Glutamatergic neuron (in vitro differentiated cells): ENCODE measurements at regions not wholly inside any gene's neighbourhood (a gene's known extent, or its start where the extent isn't known, plus 50 kb on each side); places are given as distances from the start of the nearest gene placed in this dataset.

ENCODE experiments used
- DNase-seq: peaks from one replicate; pipeline ENCODE4 v3.0.0; 2022
- H3K27ac Mint-ChIP-seq: one replicate; pipeline ENCODE4 v1.8.0; 2020; ENCODE audit warnings: mild to moderate bottlenecking, mixed read lengths, inconsistent platforms; ENCODE audit not compliant: unreplicated experiment
- H3K27me3 Mint-ChIP-seq: one replicate; pipeline ENCODE4 v1.8.0; 2020; ENCODE audit warnings: mild to moderate bottlenecking, moderate library complexity, mixed read lengths, inconsistent platforms; ENCODE audit not compliant: unreplicated experiment
- H3K36me3 Mint-ChIP-seq: one replicate; pipeline ENCODE4 v1.8.0; 2020; ENCODE audit warnings: mild to moderate bottlenecking, mixed read lengths, inconsistent platforms; ENCODE audit not compliant: unreplicated experiment
- H3K4me1 Mint-ChIP-seq: one replicate; pipeline ENCODE4 v1.8.0; 2020; ENCODE audit warnings: mild to moderate bottlenecking, low read depth, mixed read lengths, inconsistent platforms; ENCODE audit not compliant: unreplicated experiment
- H3K4me3 Mint-ChIP-seq: one replicate; pipeline ENCODE4 v1.8.0; 2020; ENCODE audit warnings: mild to moderate bottlenecking, mixed read lengths, inconsistent platforms; ENCODE audit not compliant: unreplicated experiment
- H3K9me3 Mint-ChIP-seq: one replicate; pipeline ENCODE4 v1.8.0; 2020; ENCODE audit warnings: mild to moderate bottlenecking, moderate library complexity, mixed read lengths, inconsistent platforms; ENCODE audit not compliant: unreplicated experiment
- CTCF ChIP-seq: fragments of 200-600 bp; sonication (generic); IDR thresholded peaks from one replicate; pipeline ENCODE4 v1.5.0; 2021; ENCODE audit not compliant: partially characterized antibody, unreplicated experiment

- no peak overlapping the region for H3K4me3 Mint-ChIP-seq
- no peaks in the 10 kb centered on the region for H3K4me1 Mint-ChIP-seq
Observed at GRCh38 chr2:116706396-116706795, 1108.1 kb upstream of the DDX18 start.

GRCh38 chr2:116716038-116716437 lies 1098.5 kb upstream of the DDX18 start:
- no peak overlapping the region for H3K27ac Mint-ChIP-seq
- no peaks in the 10 kb centered on the region for H3K27me3 Mint-ChIP-seq
- no peak for DNase-seq
- TF ChIP-seq CTCF = no peak
- H3K9me3 Mint-ChIP-seq = peaks cover 1% of the 10 kb centered on the region
- H3K4me3 Mint-ChIP-seq = no peak overlapping the region
- no peaks in the 10 kb centered on the region for H3K36me3 Mint-ChIP-seq
- H3K4me1 Mint-ChIP-seq = no peaks in the 10 kb centered on the region

More at GRCh38 chr2:116706396-116706795, 1108.1 kb upstream of the DDX18 start:
- DNase-seq = no peak
- no peak for TF ChIP-seq CTCF
- Mint-ChIP-seq H3K9me3 (no peaks in the 10 kb centered on the region), H3K36me3 (no peaks in the 10 kb centered on the region), H3K27me3 (no peaks in the 10 kb centered on the region), H3K27ac (no peak overlapping the region)

- Mint-ChIP-seq H3K4me1 (no peaks in the 10 kb centered on the region), H3K36me3 (no peaks in the 10 kb centered on the region), H3K4me3 (no peak overlapping the region), H3K27me3 (no peaks in the 10 kb centered on the region), H3K9me3 (peaks cover 1% of the 10 kb centered on the region), H3K27ac (no peak overlapping the region)
- DNase-seq = no peak
- no peak for TF ChIP-seq CTCF
Observed at GRCh38 chr2:116716444-116716843, 1098.0 kb upstream of the DDX18 start.

- no peak for TF ChIP-seq CTCF
Observed at GRCh38 chr2:116717832-116718231, 1096.7 kb upstream of the DDX18 start.

GRCh38 chr2:116718451-116718850 lies 1096.0 kb upstream of the DDX18 start:
- Mint-ChIP-seq H3K4me1 (no peaks in the 10 kb centered on the region), H3K36me3 (peaks cover 5% of the 10 kb centered on the region), H3K4me3 (no peak overlapping the region), H3K27me3 (peaks cover 2% of the 10 kb centered on the region), H3K9me3 (peaks cover 4% of the 10 kb centered on the region), H3K27ac (no peak overlapping the region)
- DNase-seq = no peak
- TF ChIP-seq CTCF = no peak

More at GRCh38 chr2:116717832-116718231, 1096.7 kb upstream of the DDX18 start:
- no peak for DNase-seq
- Mint-ChIP-seq H3K4me1 (no peaks in the 10 kb centered on the region), H3K36me3 (no peaks in the 10 kb centered on the region), H3K9me3 (peaks cover 4% of the 10 kb centered on the region), H3K27me3 (peaks cover 2% of the 10 kb centered on the region), H3K27ac (no peak overlapping the region), H3K4me3 (no peak overlapping the region)
